ENCODE measurements at regions not wholly inside any gene's neighbourhood (a gene's known extent, or its start where the extent isn't known, plus 50 kb on each side); places are given as distances from the start of the nearest gene placed in this dataset.

DNA sequence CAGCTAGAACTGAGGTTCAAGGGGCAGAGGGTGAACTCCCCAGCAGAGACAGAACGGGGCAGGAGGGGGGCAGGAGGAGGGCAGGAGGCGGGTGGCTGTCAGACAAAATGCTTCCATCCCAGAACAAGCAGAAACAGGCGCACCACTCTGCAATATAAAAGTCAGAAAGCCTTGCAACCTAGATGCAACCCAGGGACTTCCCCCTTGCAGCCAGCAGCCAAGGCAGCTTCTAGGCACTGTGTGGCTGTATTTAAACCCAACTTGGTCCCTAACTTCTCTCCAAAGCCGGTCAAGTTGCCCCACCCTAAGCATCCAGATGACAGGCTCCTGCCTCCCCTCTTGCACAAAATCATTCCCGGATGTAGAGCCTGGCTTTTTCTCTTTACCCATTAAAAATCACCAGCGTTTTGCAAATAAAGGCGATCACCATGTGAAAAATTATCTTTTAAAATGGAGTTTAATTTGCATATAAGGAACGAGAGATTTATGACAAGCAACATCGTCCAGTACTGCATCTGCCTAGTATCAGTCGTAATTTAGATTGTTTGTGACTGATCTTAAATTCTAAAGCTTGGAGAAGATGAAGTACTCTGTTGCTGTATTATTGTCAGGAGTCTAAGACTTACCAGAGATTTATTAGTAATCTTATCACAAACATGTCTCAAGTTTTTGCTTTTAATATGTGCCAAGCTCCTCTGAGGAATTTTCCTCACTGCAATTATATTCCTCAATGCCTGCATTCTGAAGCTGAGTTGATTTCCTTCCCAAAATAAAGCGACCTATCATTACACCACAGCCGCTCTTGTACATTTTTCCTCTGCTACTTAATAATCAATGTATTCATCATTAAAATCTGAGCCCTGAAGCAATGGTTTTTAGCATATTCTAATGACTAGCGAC is 307.1 kb upstream of the ZNF507 start:
- H3K9me2 ChIP-seq (ENCODE audit: insufficient read depth, low read length), result no peaks in the 10 kb centered on the region
- H3K79me2 ChIP-seq (ENCODE audit: insufficient read depth, low read depth, low read length), result no peaks in the 10 kb centered on the region
- H4K20me1 ChIP-seq (ENCODE audit: insufficient read depth, low read length), result no peaks in the 10 kb centered on the region
- H3K36me3 ChIP-seq (ENCODE audit: insufficient read depth, low read length), result no peaks in the 10 kb centered on the region
- no peak overlapping the region for H3K4me2 ChIP-seq (ENCODE audit: low read length)
- no peaks in the 10 kb centered on the region for H3K4me1 ChIP-seq (ENCODE audit: insufficient read depth, low read length, poor library complexity, severe bottlenecking)
- BruUV-seq (replicated peaks), result no TSS peak
- H2AFZ ChIP-seq (ENCODE audit: low read length), result no peak overlapping the region
- H3K9me3 ChIP-seq (ENCODE audit: low read length), result no peaks in the 10 kb centered on the region
- ChIA-PET CTCF (ENCODE audit: unreplicated experiment) (no interaction called here), POLR2A (no interaction called here)
- no peak overlapping the region for H3K4me3 ChIP-seq (ENCODE audit: low read depth, low read length, poor library complexity, severe bottlenecking)
- TF ChIP-seq EZH2phosphoT487 (IDR thresholded peaks at IDR 0.05; ENCODE audit: borderline replicate concordance, low read depth, low read length), result no peak
- TF ChIP-seq, protein P1, sequence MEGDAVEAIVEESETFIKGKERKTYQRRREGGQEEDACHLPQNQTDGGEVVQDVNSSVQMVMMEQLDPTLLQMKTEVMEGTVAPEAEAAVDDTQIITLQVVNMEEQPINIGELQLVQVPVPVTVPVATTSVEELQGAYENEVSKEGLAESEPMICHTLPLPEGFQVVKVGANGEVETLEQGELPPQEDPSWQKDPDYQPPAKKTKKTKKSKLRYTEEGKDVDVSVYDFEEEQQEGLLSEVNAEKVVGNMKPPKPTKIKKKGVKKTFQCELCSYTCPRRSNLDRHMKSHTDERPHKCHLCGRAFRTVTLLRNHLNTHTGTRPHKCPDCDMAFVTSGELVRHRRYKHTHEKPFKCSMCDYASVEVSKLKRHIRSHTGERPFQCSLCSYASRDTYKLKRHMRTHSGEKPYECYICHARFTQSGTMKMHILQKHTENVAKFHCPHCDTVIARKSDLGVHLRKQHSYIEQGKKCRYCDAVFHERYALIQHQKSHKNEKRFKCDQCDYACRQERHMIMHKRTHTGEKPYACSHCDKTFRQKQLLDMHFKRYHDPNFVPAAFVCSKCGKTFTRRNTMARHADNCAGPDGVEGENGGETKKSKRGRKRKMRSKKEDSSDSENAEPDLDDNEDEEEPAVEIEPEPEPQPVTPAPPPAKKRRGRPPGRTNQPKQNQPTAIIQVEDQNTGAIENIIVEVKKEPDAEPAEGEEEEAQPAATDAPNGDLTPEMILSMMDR (conservative IDR thresholded peaks at IDR 0.05; ENCODE audit: low read length), result no peak
- intact Hi-C loops (cut with micrococcal nuclease; ENCODE audit: unreplicated experiment), result no loop called here
- DNase-seq (ENCODE audit: low spot score), result no peak
- H3K27ac ChIP-seq (ENCODE audit: low read depth, low read length, poor library complexity, severe bottlenecking), result no peak overlapping the region

DNA sequence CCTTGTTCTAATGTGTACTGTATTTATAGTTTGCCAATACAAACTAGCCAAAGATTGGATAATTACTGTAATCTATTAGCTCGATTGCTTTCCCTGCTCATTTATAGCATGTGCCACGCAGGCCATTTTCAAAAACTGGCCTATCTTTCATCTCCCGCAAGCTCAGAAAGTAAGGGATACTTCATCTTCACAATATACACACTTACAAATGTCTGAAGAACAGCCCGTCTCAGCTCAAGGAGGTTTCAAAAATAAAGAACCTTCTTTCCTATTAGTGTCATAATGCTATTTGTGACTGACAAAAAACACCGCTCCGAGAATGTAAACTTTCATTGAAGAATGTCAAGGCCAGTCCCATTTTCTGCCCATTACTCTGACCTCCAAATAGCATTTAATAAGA is 306.4 kb upstream of the ZNF507 start:
- no peak overlapping the region for H2AFZ ChIP-seq (ENCODE audit: low read length)
- ChIA-PET POLR2A (no interaction called here), CTCF (ENCODE audit: unreplicated experiment) (no interaction called here)
- intact Hi-C loops (cut with micrococcal nuclease; ENCODE audit: unreplicated experiment), result no loop called here
- H3K27ac ChIP-seq (ENCODE audit: low read depth, low read length, poor library complexity, severe bottlenecking), result no peak overlapping the region
- H3K4me1 ChIP-seq (ENCODE audit: insufficient read depth, low read length, poor library complexity, severe bottlenecking), result no peaks in the 10 kb centered on the region
- TF ChIP-seq EZH2phosphoT487 (IDR thresholded peaks at IDR 0.05; ENCODE audit: borderline replicate concordance, low read depth, low read length), result no peak
- TF ChIP-seq, protein P1 (conservative IDR thresholded peaks at IDR 0.05; ENCODE audit: low read length), result no peak
- H4K20me1 ChIP-seq (ENCODE audit: insufficient read depth, low read length), result no peaks in the 10 kb centered on the region
- no TSS peak for BruUV-seq (replicated peaks)
- H3K9me2 ChIP-seq (ENCODE audit: insufficient read depth, low read length), result no peaks in the 10 kb centered on the region
- no peaks in the 10 kb centered on the region for H3K36me3 ChIP-seq (ENCODE audit: insufficient read depth, low read length)
- no peak overlapping the region for H3K4me3 ChIP-seq (ENCODE audit: low read depth, low read length, poor library complexity, severe bottlenecking)
- no peaks in the 10 kb centered on the region for H3K9me3 ChIP-seq (ENCODE audit: low read length)
- no peaks in the 10 kb centered on the region for H3K79me2 ChIP-seq (ENCODE audit: insufficient read depth, low read depth, low read length)
- no peak overlapping the region for H3K4me2 ChIP-seq (ENCODE audit: low read length)
- DNase-seq (ENCODE audit: low spot score), result no peak

DNA sequence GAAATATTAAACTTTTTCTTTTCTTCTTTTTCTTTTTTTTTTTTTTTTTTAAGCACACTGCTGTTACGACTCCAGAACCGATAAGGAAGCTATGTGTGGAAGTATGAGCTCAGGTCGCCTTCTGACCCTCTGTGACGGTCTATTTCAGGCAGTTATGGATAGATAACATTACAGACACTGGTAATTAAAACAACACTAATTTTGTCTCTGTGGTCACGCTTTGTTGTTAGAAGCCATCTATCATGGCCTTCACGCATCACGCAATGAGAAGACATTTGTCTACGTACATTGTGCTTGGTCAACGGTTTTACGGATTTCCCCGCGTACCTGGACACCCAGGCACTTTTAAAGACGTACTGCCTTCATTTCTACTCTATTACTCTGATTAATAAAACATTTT is 306.0 kb upstream of the ZNF507 start:
- Histone ChIP-seq H2AFZ (ENCODE audit: low read length) (no peak overlapping the region), H3K4me3 (ENCODE audit: low read depth, low read length, poor library complexity, severe bottlenecking) (no peak overlapping the region), H3K4me2 (ENCODE audit: low read length) (no peak overlapping the region), H3K9me3 (ENCODE audit: low read length) (no peaks in the 10 kb centered on the region), H3K36me3 (ENCODE audit: insufficient read depth, low read length) (no peaks in the 10 kb centered on the region), H4K20me1 (ENCODE audit: insufficient read depth, low read length) (no peaks in the 10 kb centered on the region), H3K27ac (ENCODE audit: low read depth, low read length, poor library complexity, severe bottlenecking) (no peak overlapping the region), H3K79me2 (ENCODE audit: insufficient read depth, low read depth, low read length) (no peaks in the 10 kb centered on the region), H3K9me2 (ENCODE audit: insufficient read depth, low read length) (no peaks in the 10 kb centered on the region), H3K4me1 (ENCODE audit: insufficient read depth, low read length, poor library complexity, severe bottlenecking) (no peaks in the 10 kb centered on the region)
- DNase-seq (ENCODE audit: low spot score), result no peak
- intact Hi-C loops (cut with micrococcal nuclease; ENCODE audit: unreplicated experiment), result no loop called here
- TF ChIP-seq EZH2phosphoT487 (IDR thresholded peaks at IDR 0.05; ENCODE audit: borderline replicate concordance, low read depth, low read length), result no peak
- TF ChIP-seq, protein P1 (conservative IDR thresholded peaks at IDR 0.05; ENCODE audit: low read length), result no peak
- POLR2A ChIA-PET, result no interaction called here
- BruUV-seq (replicated peaks), result no TSS peak
- CTCF ChIA-PET (ENCODE audit: unreplicated experiment), result no interaction called here
